ENCODE measurements at regions not wholly inside any gene's neighbourhood (a gene's known extent, or its start where the extent isn't known, plus 50 kb on each side); places are given as distances from the start of the nearest gene placed in this dataset.

DNA sequence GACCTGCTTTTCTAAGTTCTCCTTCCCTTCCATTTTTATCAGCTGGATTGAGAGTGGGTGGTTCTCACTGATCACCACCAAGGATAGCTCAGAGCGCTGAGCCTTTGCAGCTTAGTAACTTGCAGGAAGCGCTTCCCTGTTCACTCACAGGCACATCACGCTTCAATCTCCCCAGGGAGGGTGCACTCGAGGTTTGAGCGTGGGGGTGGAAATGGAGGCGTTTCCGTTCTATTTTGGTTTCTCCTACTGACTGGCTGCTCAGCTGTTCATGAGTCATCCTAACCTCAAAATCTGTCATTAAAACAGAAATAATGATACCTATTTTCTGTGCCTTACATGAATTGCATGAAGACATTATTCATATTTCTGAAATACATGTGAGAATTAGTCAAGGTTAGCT lies 292.1 kb downstream of the SPRY2 start:
- no TSS peak for BruUV-seq (replicated peaks)
- intact Hi-C loops (cut with micrococcal nuclease; ENCODE audit: unreplicated experiment) = no loop called here
- Histone ChIP-seq H3K4me2 (0 out of 2 replicates have a peak overlapping the region, but pooled peaks have one; percentile 5), H3K27me3 (ENCODE audit: insufficient read depth, low read depth) (no peaks in the 10 kb centered on the region), H3K4me3 (no peak overlapping the region), H3K36me3 (ENCODE audit: low read depth) (no peaks in the 10 kb centered on the region), H3F3A (ENCODE audit: insufficient read depth, low read depth) (no peaks in the 10 kb centered on the region), H3K27ac (no peak overlapping the region), H2AFZ (no peak overlapping the region), H3K9me2 (ENCODE audit: insufficient read depth) (no peaks in the 10 kb centered on the region), H3K4me1 (replicated peaks; ENCODE audit: insufficient read depth) (0 out of 2 replicates have a peak, but pooled peaks cover 9% of the 10 kb centered on the region), H3K9me3 (ENCODE audit: insufficient read depth, low read depth) (no peaks in the 10 kb centered on the region; the same call in 1 of the 2 replicates), H4K20me1 (ENCODE audit: insufficient read depth) (no peaks in the 10 kb centered on the region), H3K79me2 (ENCODE audit: low read depth) (no peaks in the 10 kb centered on the region)
- peak; percentile 39 to 47 for DNase-seq
- CTCF ChIA-PET = interaction anchor here (0.6 kb wide), 1 partner anchor 417 kb away, joined by 10 read pairs; no protein-coding TSS in a partner anchor
- no peak for TF ChIP-seq CTCF (conservative IDR thresholded peaks at IDR 0.05)
- no peak for TF ChIP-seq EZH2 (IDR thresholded peaks at IDR 0.05; ENCODE audit: low read depth)
- POLR2A ChIA-PET (ENCODE audit: unreplicated experiment) = interaction anchor here (0.5 to 0.6 kb wide), 3 partner anchors 14 to 292 kb away, joined by 4 to 6 read pairs (median 5); partner anchors contain the start of gene SPRY2

GRCh38 chr13:80048030-80048429 lies 292.9 kb downstream of the SPRY2 start:
- no peaks in the 10 kb centered on the region for H3K36me3 ChIP-seq (ENCODE audit: low read depth)
- DNase-seq = no peak
- H3K9me2 ChIP-seq (ENCODE audit: insufficient read depth) = no peaks in the 10 kb centered on the region
- no TSS peak for BruUV-seq (replicated peaks)
- 0 out of 2 replicates have a peak, but pooled peaks cover 9% of the 10 kb centered on the region for H3K4me1 ChIP-seq (replicated peaks; ENCODE audit: insufficient read depth)
- POLR2A ChIA-PET (ENCODE audit: unreplicated experiment) = interaction anchor here (0.6 kb wide), 2 partner anchors 9 to 293 kb away, joined by 6 to 11 read pairs; partner anchors contain the start of gene SPRY2
- no peak for TF ChIP-seq EZH2 (IDR thresholded peaks at IDR 0.05; ENCODE audit: low read depth)
- no peak for TF ChIP-seq CTCF (conservative IDR thresholded peaks at IDR 0.05)
- H3K4me3 ChIP-seq = no peak overlapping the region
- no peak overlapping the region for H3K27ac ChIP-seq
- H4K20me1 ChIP-seq (ENCODE audit: insufficient read depth) = no peaks in the 10 kb centered on the region
- H3F3A ChIP-seq (ENCODE audit: insufficient read depth, low read depth) = no peaks in the 10 kb centered on the region
- no peaks in the 10 kb centered on the region for H3K27me3 ChIP-seq (ENCODE audit: insufficient read depth, low read depth)
- no peaks in the 10 kb centered on the region for H3K79me2 ChIP-seq (ENCODE audit: low read depth)
- intact Hi-C loops (cut with micrococcal nuclease; ENCODE audit: unreplicated experiment) = no loop called here
- H3K9me3 ChIP-seq (ENCODE audit: insufficient read depth, low read depth) = no peaks in the 10 kb centered on the region
- no peak overlapping the region for H3K4me2 ChIP-seq
- no peak overlapping the region for H2AFZ ChIP-seq
- CTCF ChIA-PET = no interaction called here

DNA sequence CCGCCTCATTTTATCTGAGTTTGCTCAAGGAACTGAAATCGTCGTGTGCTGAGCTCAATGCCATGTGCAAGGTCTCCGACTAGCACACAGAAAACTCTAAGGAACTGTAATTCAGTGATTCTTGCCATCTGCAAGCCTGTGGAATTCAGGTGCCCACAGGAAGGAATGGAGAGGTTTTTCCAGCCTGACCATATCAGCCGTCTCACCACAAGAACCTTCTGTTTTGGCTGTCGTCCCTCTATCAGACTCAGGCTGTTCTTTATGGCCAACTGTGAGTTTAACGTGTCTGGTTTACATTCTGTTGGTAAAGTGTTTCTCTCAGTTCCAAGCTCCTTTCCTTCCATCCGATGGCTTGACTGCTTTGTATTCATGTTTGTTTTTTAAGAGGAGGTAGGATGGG lies 293.5 kb downstream of the SPRY2 start:
- Histone ChIP-seq H3K9me3 (ENCODE audit: insufficient read depth, low read depth) (no peaks in the 10 kb centered on the region), H3K4me1 (replicated peaks; ENCODE audit: insufficient read depth) (0 out of 2 replicates have a peak, but pooled peaks cover 9% of the 10 kb centered on the region), H2AFZ (no peak overlapping the region), H3K79me2 (ENCODE audit: low read depth) (no peaks in the 10 kb centered on the region), H3K9me2 (ENCODE audit: insufficient read depth) (no peaks in the 10 kb centered on the region), H3K27me3 (ENCODE audit: insufficient read depth, low read depth) (no peaks in the 10 kb centered on the region), H4K20me1 (ENCODE audit: insufficient read depth) (no peaks in the 10 kb centered on the region), H3F3A (ENCODE audit: insufficient read depth, low read depth) (no peaks in the 10 kb centered on the region), H3K4me2 (no peak overlapping the region), H3K4me3 (no peak overlapping the region), H3K36me3 (ENCODE audit: low read depth) (no peaks in the 10 kb centered on the region), H3K27ac (no peak overlapping the region)
- CTCF ChIA-PET = no interaction called here
- TF ChIP-seq EZH2 (IDR thresholded peaks at IDR 0.05; ENCODE audit: low read depth) (no peak), CTCF (conservative IDR thresholded peaks at IDR 0.05) (no peak)
- no peak for DNase-seq
- POLR2A ChIA-PET (ENCODE audit: unreplicated experiment) = no interaction called here
- intact Hi-C loops (cut with micrococcal nuclease; ENCODE audit: unreplicated experiment) = no loop called here
- BruUV-seq (replicated peaks) = no TSS peak
